GM12873 (cell line): ENCODE measurements at regions not wholly inside any gene's neighbourhood (a gene's known extent, or its start where the extent isn't known, plus 50 kb on each side); places are given as distances from the start of the nearest gene placed in this dataset.

ENCODE experiments used
- CTCF ChIP-seq: IDR thresholded peaks from 2 replicates; pipeline ENCODE4 v1.5.1; 2012; ENCODE audit warnings: low read depth, mild to moderate bottlenecking, moderate library complexity, low read length, control low read depth; ENCODE audit not compliant: insufficient read depth; ENCODE audit errors: missing control alignments

- TF ChIP-seq CTCF: no peak
Measured at GRCh38 chr7:98774884-98775283, 94.9 kb downstream of the TMEM130 start.

GRCh38 chr7:98777051-98777450 is 92.8 kb downstream of the TMEM130 start:
- TF ChIP-seq CTCF: no peak

GRCh38 chr7:98778421-98778820 is 91.4 kb downstream of the TMEM130 start:
- TF ChIP-seq CTCF: no peak

- no peak for TF ChIP-seq CTCF
Measured at GRCh38 chr7:98779800-98780587, 89.8 kb downstream of the TMEM130 start.

GRCh38 chr7:98784216-98784785 is 85.5 kb downstream of the TMEM130 start:
- no peak for TF ChIP-seq CTCF

- no peak for TF ChIP-seq CTCF
Measured at GRCh38 chr7:98785929-98786571, 83.8 kb downstream of the TMEM130 start.

GRCh38 chr7:98788966-98789365 is 80.8 kb downstream of the TMEM130 start:
- TF ChIP-seq CTCF: no peak
